HEK293 (cell line): ENCODE measurements at regions not wholly inside any gene's neighbourhood (a gene's known extent, or its start where the extent isn't known, plus 50 kb on each side); places are given as distances from the start of the nearest gene placed in this dataset.

Source experiments
- PBX3 ChIP-seq: sonication (generic); formaldehyde crosslinking; IDR thresholded peaks from 2 replicates; pipeline ENCODE4 v1.8.1; 2022; ENCODE audit warnings: mild to moderate bottlenecking, moderate library complexity, missing genetic modification reagents
- SP7 ChIP-seq: fragments of 450-650 bp; formaldehyde crosslinking; IDR thresholded peaks from 2 replicates; pipeline ENCODE4 v1.5.1; 2016; ENCODE audit warnings: missing biosample characterization, missing genetic modification characterization
- ZEB2 ChIP-seq: fragments of 450-650 bp; formaldehyde crosslinking; IDR thresholded peaks from 2 replicates; pipeline ENCODE4 v1.5.1; 2016; ENCODE audit warnings: missing biosample characterization, missing genetic modification characterization
- ZNF311 ChIP-seq: fragments of 450-650 bp; formaldehyde crosslinking; IDR thresholded peaks from 2 replicates; pipeline ENCODE4 v1.5.1; 2017; ENCODE audit warnings: missing biosample characterization, missing genetic modification characterization, borderline replicate concordance
- ZNF677 ChIP-seq: fragments of 450-650 bp; IDR thresholded peaks from 2 replicates; pipeline ENCODE4 v1.5.0; 2018; ENCODE audit warnings: missing biosample characterization, mild to moderate bottlenecking, missing genetic modification characterization, moderate library complexity
- ZNF704 ChIP-seq: fragments of 450-650 bp; formaldehyde crosslinking; IDR thresholded peaks from 2 replicates; pipeline ENCODE4 v1.5.1; 2016; ENCODE audit warnings: missing biosample characterization, missing genetic modification characterization
- ZNF837 ChIP-seq: fragments of 450-650 bp; formaldehyde crosslinking; IDR thresholded peaks from 2 replicates; pipeline ENCODE4 v1.5.1; 2016; ENCODE audit warnings: missing biosample characterization, missing genetic modification characterization
- ZSCAN18 ChIP-seq: fragments of 450-650 bp; formaldehyde crosslinking; IDR thresholded peaks from 2 replicates; pipeline ENCODE4 v1.5.1; 2016; ENCODE audit warnings: missing biosample characterization, missing genetic modification characterization

GRCh38 chr3:72049300-72049699, 264.4 kb upstream of the PROK2 start:
- TF ChIP-seq ZNF837 (tag by site-specific recombination) (no peak), PBX3 (no peak), ZNF677 (tag by site-specific recombination) (no peak), ZEB2 (tag by site-specific recombination) (no peak), ZNF311 (tag by site-specific recombination) (no peak), ZNF704 (tag by site-specific recombination) (no peak), ZSCAN18 (tag by site-specific recombination) (no peak), SP7 (no peak)
